ENCODE measurements at regions not wholly inside any gene's neighbourhood (a gene's known extent, or its start where the extent isn't known, plus 50 kb on each side); places are given as distances from the start of the nearest gene placed in this dataset.

DNA sequence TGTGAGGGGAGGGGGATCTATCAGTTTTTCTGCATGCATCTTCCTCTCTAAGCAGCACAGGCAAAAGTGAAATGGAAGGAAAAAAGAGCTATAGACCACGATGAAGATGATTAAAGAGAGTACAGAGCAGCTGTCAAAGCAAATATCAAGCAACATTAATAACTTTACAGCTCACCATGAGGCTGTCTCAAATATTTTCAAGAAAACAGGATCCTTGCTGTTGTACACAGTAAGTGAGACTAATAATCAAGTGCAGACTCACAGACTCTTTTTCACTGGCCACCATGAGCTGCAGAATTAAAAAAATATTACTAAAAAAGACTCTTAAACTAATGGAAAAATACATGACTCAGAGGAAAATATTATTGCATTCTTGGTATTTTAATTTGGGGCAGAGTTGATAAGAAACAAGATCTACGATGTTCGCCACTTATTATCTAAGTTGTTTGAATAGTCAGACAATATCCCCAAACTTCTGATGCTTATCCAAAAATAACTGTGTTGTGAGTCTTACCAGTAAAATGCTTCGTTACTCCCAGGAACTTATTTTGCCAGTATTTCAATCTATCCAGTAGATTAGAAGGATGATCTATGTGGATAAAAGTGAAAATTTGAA is 817.5 kb upstream of the ALCAM start:
- no peak for DNase-seq (ENCODE audit: low spot score)
- TF ChIP-seq, protein P1, sequence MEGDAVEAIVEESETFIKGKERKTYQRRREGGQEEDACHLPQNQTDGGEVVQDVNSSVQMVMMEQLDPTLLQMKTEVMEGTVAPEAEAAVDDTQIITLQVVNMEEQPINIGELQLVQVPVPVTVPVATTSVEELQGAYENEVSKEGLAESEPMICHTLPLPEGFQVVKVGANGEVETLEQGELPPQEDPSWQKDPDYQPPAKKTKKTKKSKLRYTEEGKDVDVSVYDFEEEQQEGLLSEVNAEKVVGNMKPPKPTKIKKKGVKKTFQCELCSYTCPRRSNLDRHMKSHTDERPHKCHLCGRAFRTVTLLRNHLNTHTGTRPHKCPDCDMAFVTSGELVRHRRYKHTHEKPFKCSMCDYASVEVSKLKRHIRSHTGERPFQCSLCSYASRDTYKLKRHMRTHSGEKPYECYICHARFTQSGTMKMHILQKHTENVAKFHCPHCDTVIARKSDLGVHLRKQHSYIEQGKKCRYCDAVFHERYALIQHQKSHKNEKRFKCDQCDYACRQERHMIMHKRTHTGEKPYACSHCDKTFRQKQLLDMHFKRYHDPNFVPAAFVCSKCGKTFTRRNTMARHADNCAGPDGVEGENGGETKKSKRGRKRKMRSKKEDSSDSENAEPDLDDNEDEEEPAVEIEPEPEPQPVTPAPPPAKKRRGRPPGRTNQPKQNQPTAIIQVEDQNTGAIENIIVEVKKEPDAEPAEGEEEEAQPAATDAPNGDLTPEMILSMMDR (IDR thresholded peaks at IDR 0.05; ENCODE audit: extremely low read depth, missing control alignments) = no peak

DNA sequence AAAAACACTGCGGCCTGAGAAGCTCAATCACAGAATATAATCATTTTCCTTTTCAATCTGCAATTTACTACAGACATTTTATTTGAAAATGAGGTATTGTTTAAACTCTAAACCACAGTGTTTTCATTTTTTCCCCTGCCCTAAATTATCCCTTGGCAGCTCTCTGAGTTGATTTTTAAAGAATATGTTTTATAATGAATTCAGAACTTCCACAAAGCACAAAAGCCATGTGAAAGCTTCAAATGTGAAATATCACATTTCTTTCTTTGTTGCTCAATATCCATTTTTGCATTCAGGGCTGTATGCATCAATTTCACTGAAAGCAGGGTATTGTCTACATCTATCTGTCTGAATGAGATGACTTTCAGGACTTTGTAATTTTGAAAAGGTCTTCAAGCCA is 813.6 kb upstream of the ALCAM start:
- TF ChIP-seq, protein P1 (IDR thresholded peaks at IDR 0.05; ENCODE audit: extremely low read depth, missing control alignments) = no peak
- DNase-seq (ENCODE audit: low spot score) = no peak

DNA sequence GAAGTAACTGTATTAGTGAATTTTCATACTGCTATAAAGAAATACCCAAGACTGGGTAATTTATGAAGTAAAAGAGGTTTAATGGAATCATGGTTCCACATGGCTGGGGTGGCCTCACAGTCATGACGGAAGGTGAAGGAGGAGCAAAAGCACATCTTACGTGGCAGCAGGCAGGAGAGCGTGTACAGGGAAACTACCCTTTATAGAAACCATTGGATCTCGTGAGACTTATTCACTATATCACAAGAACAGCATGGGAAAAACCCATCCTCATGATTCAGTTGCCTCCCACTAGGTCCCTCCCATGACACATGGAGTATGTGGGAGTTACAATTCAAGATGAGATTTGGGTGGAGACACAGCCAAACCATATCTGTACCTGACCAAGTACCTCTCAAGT is 812.3 kb upstream of the ALCAM start:
- DNase-seq (ENCODE audit: low spot score) = no peak
- TF ChIP-seq, protein P1 (IDR thresholded peaks at IDR 0.05; ENCODE audit: extremely low read depth, missing control alignments) = no peak

DNA sequence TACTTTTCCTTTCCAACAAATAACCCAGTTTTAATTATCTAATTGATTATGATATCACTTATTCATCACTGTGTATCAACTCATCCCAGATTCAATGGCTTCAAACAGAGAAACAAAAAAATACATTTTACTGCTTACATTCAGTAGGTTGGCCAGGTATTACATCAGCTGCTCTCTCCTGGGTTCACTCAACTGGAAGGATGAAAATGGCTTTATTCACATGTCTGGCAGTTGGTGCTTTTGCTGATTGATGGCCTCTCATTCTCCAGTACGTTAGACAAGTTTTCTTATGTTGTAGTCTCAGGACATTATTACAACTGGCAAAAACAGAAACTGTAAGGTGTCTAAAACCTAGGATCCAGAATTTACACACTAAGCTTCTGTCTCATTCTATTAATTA is 811.0 kb upstream of the ALCAM start:
- TF ChIP-seq, protein P1 (IDR thresholded peaks at IDR 0.05; ENCODE audit: extremely low read depth, missing control alignments) = no peak
- DNase-seq (ENCODE audit: low spot score) = no peak

DNA sequence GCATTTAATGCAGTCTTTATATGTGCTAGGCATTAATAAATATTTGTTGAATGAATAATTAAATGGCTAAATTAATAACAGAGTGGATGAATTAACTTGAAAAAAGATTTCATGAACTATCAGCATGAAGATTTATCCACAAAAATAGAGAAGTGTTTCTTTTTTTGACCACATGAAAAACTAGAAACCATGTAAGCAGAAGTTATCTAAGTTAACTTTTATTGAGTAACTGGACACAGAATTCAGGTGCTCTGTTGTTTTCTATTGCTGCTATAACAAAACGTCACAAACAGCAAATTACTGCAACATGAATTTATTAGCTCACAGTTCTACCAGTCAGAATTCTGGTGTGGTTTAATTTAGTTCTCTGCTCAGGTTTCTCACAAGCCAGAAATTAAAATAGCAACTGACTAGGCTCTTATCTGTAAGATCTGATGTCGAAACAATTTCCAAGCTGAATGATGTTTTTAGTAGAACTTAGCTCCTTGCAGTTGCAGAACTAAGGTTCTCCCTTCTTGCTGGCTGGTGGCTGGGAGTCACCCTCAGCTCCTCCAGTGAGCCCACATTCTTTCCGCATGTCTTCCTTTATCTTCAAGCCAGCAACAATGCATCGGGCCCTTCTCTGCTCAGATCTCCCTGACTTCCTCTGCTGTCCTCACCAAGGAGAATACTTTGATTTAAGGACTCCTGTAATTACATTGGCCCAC is 810.2 kb upstream of the ALCAM start:
- TF ChIP-seq, protein P1 (IDR thresholded peaks at IDR 0.05; ENCODE audit: extremely low read depth, missing control alignments) = no peak
- DNase-seq (ENCODE audit: low spot score) = no peak

DNA sequence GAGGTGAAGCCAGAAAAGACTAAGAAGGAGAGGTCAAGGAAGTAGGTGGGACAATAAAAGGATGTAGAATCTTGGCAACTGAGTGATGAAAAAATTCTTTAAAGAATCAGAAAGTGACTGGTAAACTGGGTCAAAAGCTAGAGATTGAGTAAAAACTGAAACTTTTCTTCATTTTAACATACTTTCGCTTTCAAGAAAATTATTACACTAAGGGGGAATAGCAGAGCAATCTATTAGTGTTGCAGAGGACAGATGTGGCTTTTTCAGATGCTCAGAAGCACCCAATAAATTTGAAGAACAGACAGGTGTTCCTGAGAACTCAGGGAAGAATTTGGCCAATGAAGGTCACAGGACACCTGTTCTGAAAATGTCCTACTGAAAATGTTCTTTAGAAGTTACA is 805.4 kb upstream of the ALCAM start:
- TF ChIP-seq, protein P1 (IDR thresholded peaks at IDR 0.05; ENCODE audit: extremely low read depth, missing control alignments) = no peak
- DNase-seq (ENCODE audit: low spot score) = no peak

DNA sequence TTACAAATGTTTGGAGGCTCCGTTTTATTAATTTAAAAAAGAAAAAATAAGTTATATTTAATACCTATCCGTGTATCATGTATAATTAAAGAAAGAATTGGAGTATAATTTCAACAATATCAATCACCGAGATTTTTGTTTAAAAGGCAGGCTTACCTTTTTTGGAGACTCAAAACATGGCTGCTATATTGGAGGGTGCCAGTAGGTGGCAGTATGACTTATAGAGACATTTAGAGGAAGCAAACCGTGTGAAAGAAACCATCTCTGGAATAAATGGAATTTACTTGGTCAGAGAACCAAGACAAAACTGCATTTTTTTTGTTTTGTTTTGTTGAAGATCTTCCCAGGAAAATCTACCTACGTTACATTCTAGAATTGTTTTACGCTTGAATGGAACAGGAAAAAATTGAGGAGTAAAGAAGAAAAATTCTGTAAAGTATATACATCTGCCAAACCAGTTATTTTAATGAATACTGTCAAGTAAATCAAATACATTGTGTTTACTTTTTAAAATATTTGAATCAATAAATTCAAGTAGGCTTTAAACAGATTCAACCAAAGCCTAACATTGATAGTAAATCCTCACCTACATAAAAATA is 802.6 kb upstream of the ALCAM start:
- DNase-seq (ENCODE audit: low spot score) = no peak
- TF ChIP-seq, protein P1 (IDR thresholded peaks at IDR 0.05; ENCODE audit: extremely low read depth, missing control alignments) = no peak

Data from GM20000 (cell line).